ENCODE measurements at regions not wholly inside any gene's neighbourhood (a gene's known extent, or its start where the extent isn't known, plus 50 kb on each side); places are given as distances from the start of the nearest gene placed in this dataset.
"Not testable (repeated sequence)": the region's sequence is repeated elsewhere in the genome, so short reads cannot be mapped to it uniquely, and the experiment has no call there.

DNA sequence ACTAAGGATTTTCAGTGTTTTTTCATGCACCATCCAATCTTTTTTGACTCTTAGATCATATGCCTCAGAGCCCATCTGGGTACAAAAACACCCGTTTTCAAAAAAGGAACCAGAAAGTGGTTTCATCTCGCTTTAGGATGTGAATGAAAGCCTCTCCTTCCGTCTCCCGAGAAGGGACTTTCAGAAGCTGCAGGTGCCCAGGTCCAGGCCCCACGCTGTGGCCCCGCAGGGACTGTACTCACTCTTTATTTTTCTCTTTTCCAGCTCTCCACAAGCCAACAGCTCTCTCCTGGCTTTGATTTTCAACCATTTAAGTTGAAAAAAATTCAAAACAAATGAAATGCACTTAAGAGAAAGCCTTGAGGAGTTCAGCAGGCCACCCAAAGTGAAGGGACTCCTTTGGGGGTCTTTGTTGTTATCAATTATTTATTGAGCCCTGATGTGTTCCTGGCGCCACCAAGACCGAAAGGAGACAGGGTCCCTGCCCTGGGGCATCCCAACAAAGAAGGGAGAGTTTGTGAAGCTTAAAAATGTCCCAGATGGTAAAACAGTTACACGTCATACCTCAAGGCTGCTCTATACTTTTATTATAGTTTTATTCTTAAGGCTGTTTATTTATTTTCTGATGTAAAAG is 467.3 kb downstream of the PREX1 start:
- no peak for DNase-seq (ENCODE audit: low spot score)

DNA sequence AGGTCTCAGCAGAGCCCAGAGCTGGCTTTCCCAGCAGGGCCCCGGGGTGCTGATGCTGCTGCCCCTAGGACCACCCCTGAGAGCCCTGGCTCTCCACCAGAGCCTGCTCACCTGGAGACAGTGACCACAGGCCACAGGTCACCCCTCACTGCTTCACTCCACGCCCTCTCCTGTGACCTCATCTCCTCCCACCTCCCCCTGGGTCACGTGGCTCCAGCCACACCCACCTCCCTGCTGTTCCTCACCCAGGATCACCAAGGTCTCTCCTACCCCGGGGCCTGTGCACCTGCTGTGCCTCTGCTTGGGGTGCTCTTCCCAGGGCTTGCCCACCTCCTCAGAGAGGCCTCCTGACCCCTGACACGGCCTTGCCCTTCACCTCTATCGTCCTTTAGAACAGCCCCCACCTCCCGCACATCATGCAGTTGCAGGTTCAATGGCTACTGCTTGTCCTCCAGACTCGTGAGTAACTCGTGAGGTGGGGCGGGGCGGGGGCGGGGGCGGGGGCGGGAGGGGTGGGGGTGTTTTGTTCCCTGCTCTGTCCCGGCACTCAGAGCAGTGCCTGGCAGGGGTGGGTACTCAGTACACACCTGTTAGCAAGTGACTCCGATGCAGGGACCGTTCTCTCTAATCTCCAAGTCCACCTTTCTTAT is 468.0 kb downstream of the PREX1 start:
- DNase-seq (ENCODE audit: low spot score), result no peak

DNA sequence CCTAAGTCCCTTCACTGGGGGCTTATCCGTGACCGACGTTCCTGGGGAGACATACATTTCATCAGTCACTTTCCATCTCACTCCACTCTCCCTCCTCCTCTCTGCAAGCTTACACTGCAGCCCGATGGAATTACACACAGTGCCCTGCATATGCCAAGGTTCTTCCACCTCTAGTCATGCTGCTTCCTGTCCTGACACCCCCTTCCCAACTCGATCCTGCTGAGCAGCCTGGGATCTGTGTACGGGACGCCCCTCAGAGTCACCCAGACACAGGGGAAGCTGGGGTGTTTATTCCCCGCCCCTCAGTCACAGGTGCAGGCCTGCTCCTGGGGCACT is 468.8 kb downstream of the PREX1 start:
- not testable (repeated sequence) for DNase-seq (ENCODE audit: low spot score)

DNA sequence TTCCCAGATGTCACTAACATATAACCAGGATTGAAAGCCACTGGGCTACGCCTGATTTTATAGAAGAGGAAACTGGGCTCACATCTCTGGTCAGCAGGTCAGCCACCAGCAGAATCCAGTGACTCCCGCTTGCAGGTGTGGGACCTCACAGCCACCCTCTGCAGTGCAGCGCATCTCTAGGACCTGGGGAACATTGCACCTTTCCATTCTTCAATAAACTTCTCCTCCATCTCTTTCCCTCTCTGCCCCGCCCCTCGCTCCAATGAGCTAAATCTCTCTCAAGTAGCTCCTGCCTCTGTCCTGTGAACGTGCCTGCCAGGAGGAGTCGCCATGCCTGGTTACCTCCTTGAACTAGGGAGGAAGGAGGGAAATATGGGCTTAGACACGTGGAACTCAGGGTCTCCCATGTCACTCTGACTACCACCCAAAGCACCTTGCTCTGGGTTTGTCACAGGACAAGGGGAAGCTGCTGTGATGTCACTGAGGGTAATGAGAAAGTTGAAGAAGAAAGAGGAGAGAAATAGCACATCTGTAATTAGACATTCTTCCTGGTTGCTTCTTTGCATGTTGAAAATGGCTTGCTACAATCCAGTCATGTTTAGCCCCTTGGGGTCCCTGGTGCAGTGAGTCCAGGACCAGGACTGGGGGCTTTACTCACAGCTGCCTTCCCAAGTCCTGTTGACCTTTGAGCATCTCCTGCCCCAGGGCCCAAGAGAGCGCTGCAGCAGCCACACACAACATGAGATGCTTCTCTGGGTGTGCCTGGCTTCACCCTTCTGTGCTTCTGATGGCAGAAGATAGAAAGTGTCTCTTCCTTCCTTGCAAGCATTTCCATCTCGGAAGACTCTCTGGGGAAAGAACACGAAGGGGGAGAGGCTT is 469.4 kb downstream of the PREX1 start:
- DNase-seq (ENCODE audit: low spot score), result no peak

DNA sequence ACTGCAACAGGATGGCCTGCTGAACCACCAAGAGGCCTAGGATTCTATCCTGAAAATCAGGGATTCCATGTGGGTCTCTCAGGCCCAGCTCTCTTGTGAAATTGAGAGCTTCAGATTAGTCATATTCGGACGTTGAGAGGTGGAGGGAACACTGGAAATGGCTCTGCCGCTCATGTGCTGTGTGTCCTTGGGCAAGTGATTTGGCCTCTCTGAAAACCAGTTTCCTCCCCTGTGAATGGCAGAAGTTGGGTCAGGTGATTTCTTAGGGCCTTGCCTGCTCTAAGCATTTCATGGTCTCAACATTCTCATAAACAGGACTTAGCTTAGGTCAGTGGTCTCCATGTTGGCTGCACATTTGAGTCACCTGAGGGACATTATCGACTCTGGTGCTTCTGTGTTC is 470.1 kb downstream of the PREX1 start:
- no peak for DNase-seq (ENCODE audit: low spot score)

DNA sequence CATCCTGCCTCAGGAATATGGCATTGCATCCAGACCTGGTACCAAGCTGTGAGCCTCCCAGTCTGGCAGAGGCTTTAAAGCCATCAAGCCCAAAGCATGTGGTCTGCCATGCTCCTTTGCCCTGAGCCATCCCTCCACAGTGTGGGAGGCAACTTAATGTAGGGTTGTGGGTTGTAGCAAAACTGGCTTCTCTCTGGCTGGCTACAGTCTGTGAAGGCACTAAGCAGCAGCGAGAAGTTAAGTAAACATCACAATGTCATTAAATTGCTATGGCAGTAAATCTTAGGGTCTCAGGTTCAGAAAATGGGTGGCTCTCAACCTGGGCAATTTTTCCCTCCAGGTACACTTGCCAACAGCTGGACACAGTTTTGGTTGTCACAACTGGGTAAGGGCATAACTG is 472.9 kb downstream of the PREX1 start:
- no peak for DNase-seq (ENCODE audit: low spot score)

DNA sequence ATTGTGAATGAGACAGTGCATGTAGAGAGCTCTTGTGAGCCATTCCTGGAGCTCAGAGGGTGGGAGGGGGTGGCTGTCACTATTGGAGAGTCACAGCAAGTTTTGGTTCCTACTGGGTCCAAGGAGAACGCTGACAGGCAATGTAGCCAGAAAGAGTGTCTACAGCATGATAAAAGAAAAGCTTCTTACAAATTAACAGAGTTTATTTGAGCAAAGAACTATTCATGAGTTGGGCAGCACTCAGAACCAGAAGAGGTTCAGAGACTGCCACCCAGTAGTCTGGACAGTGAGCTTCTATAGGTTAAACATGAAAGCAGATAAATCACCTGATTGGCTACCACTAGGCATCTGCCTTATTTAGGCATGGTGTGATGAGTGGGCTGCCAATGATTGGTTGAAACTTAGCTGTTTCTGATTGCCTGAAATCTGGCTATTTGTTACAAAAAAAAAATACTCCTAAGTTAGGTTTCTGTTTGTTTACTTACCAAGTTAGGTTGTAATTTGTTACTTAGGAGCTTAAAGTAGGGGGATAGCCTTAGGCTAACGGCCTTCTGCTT is 473.4 kb downstream of the PREX1 start:
- no peak for DNase-seq (ENCODE audit: low spot score)

DNA sequence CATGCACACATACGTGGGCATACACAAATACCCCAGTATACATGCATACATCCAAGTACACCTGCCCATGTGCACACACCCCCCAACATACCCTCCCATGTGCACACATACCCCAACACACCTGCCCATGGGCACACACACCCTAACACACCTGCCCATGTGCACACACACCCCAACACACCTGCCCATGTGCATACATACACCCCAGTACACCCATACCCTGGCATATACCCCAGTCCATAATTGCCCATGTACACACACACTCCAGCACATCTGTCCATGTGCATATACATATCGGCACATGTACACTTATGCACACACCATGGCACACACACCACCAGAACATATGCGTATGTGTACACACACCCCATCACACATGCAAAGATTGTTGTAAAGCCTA is 475.2 kb downstream of the PREX1 start:
- DNase-seq (ENCODE audit: low spot score), result no peak

DNA sequence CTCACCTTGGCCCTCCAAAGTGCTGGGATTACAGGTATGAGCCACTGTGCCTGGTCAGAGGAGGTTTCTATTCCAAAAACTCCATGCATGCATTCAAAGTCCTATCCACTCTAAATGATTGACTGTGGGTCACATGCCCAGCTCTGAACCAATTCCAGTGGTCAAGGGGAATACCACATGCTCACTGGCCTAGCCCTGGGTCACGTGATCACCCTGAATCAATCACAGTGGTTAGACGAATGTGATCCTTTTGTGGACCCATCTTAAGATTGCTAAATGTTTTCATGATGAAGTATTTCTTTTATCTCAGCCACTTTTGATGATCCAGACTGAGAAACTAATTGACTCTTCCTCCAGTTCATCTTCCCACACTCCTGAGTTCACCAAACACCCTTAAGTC is 475.8 kb downstream of the PREX1 start:
- no peak for DNase-seq (ENCODE audit: low spot score)

DNA sequence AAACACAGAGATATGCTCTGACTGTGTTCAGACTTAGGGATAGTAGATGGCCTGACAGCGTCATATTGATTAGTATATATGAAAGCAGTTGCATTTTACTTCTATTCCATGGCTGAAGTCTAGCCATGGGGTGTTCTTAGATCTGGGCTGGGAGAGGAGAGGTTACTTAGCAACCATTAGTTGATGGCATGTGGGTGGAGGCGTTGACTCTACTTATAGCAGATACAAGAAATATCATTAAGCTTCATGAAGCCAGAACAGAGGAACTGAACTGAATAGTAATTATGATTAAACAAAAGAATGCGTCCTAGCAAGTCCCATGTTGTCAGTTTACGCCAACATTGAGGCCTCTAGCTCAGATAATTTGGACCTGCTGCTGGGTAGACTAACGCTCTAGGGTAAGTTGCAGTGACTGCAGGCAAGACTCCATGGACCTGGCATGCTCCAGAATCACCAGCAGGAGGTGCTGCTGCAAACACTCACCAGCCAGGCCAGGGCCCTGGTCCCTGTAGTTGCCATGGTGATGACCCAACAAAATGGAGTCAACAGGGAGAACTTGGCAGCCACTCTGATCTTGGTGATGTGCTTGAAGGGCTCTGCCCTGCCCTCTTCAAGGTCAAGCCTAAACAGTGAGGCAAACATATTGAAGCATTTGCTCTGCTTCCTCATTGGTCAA is 477.3 kb downstream of the PREX1 start:
- no peak for DNase-seq (ENCODE audit: low spot score)

DNA sequence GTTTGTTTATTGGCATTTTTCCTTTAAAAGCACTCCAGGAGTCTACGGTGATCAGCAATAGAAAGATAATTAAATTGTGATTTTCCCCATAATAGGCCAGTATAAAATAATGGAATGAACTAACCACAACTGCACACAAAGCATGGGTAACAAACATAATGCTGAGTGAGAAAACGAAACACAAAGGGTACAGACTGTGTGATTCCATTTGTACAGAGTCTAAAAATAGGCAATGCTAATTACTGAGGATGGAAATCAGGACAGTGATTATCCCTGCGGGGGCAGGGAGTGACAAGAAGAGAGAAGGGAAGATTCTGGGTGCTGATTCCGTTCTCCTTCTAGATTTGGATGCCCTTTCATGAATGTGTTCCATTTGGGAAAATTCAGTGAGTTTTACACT is 478.1 kb downstream of the PREX1 start:
- DNase-seq (ENCODE audit: low spot score), result no peak

DNA sequence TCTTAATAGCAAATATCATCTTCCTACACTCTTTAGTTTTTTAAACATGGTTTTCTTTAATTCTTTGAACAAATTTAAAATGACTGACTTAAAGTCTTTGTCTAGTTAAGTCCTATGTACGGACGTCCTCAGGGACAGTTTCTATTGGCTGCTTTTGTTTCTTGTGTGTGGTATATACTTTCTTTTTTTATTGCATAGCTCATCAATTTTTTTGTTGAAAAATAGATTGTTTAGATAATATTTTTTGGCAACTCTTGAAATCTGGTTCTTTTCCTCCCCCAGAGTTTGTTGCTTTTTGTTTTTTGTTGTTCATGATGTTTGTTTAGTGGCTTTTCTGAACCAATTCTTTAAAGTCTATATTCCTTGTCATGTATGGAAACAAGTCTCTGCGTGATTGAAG is 479.8 kb downstream of the PREX1 start:
- no peak for DNase-seq (ENCODE audit: low spot score)

DNA sequence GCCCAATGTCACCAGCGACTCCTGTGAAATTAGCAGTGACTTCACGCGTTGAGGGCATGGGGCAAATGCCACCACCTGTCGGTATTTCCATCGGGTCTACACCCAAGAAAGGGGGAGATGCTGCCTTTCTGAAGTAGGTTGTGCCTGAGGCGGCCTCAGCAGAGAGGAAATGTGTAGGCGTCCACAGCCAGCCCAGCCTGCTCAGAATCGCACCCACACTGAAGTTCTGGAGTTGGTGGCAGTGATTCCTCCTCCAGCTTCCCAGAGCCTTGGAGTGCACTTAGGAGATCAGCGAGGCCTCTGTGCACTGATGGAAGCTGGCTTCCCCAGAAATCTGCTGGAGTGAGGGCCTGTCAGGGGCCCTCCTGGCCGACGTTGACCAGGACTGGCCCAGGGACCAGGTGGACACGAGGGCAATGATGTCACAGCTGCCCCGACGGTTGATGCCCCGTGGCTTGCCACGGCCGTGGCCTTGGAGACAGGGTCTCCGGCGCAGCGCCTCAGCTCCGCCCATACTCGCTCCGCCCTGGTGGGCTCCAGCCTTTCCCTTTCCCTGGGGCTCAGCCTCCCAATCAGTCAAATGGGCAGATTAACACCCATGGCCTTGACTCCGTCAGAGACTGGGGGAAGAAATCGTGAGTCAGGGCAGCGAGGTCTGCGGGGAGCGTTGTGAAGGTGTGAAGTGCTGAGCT is 484.8 kb downstream of the PREX1 start:
- no peak for DNase-seq (ENCODE audit: low spot score)

DNA sequence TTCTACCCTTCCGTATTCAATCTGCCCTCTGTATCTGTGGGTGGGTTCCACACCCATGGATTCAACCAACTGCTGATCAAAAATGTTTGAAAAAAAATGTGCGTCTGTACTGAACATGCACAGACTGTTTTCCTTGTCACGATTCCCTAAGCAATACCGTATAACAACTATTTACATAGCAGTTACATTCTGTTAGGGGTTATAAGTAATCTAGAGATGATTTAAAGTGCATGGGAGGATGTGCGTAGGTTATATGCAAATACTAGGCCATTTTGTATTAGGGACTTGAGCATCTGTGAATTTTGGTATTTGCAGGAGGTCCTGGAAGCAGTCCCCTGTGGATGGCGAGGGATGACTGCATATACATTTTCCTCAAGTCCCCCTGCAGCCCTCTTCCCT is 486.9 kb downstream of the PREX1 start:
- no peak for DNase-seq (ENCODE audit: low spot score)

DNA sequence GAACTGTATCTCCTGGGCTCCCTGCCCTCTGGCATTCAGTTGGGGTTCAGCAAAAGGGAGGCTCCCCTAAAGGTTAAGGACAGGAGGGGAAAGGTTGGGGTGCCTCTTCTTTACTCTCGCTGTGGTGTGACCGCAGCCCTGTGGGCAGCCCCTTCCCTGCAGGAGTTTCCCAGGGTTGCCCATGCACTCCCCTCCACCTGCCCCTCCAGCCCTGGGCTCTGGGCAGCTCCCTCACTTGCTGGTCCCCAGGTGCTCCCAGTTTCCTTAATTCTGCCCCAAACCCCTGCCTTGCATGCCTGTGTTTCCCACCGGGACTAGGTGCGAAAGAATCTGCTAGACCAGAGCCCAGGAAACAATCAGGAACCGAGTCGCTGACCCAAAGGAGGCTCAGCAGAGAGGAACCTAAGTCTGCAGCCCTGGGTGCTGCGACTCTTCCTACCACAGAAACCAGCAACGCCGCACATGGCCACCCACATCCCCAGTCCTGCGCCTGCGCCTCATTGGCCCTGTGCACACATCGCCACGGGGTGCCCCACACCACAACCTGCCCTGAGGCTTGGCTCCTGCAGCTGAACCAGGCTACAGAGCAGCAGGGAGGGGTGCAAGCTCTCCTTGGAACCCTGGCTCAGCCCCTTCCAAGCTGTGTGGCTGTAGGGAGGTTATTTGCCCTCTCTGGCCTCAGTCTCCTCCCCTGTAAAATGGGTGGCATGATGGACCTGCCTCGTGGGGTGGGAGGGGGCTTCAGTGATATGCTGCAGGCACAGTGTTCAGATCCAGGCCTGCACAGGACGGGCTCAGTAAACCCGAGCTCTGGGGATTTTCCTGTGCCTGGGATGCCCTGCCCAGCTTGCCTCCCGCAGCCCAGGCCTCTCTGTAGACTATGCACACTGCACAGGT is 487.6 kb downstream of the PREX1 start:
- DNase-seq (ENCODE audit: low spot score), result no peak

DNA sequence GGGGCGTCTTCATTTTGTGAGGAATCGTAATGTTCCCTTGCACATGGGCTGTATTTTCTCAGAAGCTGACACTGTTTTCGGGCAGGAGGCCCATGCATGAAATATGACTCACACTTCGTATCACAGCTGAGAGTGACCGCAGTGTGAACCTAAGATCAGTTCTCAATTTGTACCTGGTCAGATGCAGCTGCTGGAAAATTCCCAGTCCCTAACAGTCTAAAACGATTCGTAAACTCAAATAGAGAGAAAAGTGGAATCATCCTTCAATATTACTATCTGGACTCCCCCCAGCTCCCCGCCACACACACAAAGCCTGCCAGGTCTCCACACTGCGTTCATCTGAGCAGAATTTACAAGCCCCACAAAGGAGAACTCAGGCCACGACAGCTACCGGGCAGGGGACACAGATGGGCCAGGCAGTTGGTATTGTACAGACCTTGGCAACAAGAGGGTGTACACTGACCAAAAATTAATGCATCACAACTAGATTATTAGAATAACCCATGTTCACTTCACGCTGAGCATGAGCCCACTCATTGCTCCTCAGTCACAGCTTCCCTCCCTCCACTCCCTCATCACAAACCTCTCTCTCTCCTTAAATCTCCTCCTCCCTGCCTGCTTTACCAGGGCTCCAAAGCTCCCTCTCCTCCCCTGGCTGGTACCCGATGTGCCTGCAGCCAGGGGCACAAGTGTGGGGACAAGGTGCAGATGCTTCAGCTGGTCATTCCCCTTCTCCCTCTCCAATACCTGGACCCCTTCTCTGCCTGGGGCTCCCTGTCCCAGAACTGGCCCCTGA is 488.4 kb downstream of the PREX1 start:
- no peak for DNase-seq (ENCODE audit: low spot score)

DNA sequence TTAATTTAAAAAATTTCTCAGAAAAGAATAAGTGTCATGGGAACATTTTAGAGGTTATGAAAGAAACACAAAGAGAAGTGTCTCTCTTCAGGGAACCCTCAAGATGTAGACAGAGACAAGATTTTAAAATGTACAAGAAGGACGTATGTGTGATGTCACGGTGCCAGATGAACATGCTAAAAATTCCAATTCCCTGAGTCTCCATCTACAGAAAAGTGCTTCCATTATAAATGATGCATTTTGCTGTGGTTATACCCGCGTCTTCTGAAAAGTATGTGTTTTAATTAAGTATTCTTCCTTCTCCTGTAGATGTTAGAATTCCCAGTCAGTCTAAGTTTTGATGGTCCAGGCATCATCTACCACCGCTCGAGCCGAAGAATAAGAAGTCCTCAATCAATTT is 489.1 kb downstream of the PREX1 start:
- DNase-seq (ENCODE audit: low spot score), result no peak

DNA sequence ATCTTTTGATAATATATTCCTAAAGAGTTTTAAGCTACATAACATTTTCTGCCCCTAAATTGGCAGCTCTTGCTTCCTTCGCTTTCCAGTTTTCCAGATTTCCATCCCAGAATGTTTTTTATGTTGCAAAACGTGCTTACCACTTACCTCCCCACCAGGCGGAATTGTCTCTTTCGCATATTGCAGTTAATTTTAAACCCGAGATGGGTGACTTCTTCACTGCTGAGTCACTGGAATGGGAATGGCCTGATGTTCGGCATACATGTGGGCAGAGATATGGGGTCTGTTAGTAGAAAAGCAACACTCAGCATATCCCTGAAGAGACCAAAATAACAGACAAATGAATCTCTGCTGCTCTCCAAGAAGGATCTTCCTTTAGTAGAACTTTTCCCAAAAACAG is 491.2 kb downstream of the PREX1 start:
- DNase-seq (ENCODE audit: low spot score), result no peak

Data from mesenteric fat pad (tissue), 1 donor.